AML-193 (cell line): ENCODE measurements at regions not wholly inside any gene's neighbourhood (a gene's known extent, or its start where the extent isn't known, plus 50 kb on each side); places are given as distances from the start of the nearest gene placed in this dataset.
"Not testable (repeated sequence)": the region's sequence is repeated elsewhere in the genome, so short reads cannot be mapped to it uniquely, and the experiment has no call there.

ENCODE experiments used
- DNase-seq, 2 experiments: peaks; one replicate each; lab custom pipeline; 2025; lab: John Stamatoyannopoulos, UW

DNA sequence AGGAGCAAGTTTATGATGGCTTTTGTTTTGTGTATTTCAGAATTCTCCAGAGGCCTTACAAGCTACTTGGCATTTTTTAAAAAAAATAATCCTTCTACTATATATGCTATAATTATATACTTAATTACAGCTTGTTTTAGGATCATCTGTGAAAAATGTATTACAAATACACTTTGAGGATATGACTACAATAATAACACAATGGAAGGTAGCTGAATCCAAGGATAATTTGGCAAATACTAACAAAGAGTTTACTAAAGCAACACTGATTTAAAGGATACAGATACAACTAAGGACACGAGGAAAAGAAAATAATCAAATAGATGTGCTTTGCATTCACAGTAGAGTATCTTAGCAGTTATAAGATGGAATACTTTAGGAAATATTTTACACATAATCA, 381.9 kb upstream of the CITED2 start:
- no peak for DNase-seq

DNA sequence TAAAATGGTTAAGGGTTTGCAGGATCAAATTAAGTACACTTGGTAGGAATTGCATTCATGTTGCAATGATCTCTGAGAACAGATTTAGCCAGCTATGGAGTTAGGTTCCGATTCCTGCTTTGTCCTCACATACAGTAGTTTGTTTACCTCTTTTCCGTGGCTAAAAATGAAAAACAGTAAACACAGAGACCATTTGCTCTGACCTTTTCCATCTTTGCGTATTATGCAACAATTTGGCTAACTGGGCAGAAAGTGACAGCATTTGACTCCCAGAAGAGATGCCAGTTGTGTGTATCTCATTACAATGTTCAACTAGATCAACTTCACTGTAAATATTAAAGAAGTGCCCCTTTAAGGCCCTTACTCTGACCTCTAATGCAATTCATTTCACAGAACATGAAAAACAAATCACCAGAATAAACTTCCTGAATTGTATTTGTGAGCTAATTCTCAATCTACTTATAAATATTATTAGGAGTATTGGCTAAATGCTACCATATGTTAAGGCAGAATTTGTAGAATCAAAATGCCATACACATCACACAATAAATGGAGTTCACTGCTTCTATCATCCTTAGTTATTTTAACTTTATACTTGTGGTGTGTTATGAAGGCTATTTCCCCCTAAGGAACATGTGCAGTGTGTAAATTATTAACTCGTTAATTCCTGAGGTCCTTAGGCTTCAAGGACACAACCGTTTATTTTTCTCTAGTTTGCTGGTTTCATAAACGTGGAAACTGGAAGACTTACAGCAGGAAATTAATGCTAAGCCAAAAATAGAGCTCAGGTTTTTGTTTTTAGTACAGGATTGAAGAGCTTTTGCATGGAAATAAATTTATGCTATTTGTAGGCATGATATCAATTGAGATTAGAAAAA, 380.7 kb upstream of the CITED2 start:
- DNase-seq = no peak

DNA sequence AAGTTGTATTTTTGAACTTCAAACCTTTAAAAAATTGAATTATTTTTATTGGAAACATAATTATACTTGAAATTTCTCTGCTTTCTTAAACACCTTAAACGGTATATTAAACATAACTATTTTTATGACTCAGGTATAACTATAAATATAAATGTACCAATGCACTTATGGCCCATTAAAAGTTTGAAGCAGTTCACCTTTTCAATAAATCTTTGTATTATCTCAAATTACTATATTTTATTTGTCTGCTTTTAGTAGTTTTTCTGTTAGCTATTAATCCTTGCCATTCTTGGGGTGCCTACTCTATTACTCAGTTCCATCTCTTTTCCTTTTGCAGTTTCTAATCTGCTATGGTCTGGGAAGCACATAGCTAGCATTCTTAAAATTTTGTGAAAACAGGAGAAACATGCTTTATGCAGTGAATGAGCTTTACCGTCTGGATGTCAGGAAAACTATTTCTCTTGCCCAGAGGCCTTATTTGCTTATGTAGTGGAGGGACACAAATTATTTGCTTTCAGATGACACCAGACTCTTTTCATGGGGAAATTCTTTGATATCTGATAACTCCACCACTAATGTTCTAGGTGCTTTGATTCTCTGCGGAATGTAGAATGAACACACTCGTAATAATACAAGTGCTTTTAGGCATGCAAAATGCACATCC, 378.9 kb upstream of the CITED2 start:
- DNase-seq = no peak

DNA sequence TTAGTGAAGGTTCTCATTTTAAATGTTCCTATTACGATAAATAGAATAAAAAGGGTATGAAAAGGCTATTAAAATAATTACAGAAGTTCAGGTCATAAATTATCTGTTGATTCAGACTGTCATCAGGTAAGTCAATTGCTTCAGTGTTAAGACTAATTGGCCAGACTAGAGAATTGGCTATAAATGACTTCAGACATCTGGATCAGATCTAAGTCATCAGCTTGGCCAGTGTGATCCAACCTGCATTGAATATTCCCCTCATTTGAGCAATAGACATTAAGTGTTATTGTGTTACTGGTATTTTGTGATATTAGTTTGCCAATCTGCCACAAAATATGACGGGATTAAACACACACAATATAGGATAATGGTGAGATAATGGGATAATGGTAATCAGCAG, 377.6 kb upstream of the CITED2 start:
- DNase-seq = no peak

DNA sequence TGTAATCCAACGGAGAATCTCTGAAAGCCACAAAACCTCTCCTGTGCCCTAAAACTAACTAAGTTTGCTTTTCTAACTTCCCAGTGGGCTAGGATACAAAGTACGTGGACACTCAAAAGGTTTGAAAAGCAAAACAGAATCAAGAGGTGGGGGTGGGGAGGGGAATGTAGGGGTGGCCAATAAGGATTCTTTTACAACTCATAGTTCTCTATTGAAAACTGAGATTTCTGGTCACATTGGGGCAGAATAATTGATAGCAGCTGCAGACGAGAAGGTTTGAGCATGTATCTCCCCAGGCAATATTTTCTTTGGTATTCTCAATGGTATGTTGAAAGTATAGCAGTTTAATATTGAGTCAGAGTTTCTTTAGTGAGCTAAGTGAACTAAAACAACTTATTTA, 376.7 kb upstream of the CITED2 start:
- no peak for DNase-seq

DNA sequence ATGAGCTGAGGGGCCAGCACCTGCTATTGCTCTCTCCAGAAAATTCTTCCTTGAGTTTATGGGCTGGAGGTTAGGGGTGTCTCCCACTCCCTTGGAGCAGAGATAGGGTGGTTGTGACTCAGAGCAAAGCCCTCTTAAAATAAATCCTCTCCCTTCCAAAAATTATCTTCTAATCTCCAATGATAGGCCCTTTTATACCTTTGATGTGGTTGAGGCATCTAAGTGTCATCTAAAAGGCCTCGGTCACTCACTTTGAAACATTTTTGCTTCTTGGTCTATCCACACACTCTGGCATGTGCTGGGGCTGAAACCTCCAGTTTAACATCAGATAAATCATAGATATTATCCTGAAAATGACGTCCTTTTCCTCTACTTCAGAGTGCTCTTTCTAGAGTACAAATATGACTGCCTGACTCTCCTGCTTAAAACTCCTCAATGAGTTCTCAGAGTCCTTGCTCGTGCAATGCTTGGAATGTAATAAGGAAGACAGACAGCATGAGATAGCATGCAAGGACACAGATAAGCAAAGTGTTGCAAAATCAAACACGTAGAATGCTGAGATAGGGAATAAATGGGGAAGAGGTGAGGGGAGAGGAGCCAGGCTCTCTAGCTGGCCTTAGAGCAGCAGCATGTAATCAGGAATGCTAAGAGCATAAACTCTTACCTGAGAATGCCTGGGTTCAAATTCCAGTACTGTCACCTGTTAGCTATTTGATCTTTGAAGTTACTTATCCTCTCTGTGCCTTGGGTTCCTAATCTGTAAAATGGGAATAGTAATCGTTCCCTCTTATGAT, 374.1 kb upstream of the CITED2 start:
- DNase-seq = no peak

DNA sequence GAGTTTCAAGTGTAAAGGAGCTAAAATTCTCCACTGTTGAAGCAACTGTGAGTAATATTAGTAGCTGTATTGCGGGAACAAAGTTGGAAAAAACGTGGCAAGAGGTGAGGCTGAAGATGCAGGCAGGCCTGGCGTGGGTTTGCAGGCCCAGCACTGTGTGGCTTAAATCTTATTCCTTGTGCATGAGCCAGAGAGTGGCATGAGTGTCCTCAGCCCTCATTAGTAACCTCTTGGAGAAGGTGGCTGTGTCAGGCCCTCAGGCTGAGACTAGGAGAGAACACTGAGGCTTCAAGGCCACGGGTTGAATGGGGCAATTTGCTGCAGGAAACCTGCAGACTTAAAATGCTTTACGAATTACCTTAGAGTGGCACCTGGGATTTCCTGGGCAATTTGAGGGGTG, 372.7 kb upstream of the CITED2 start:
- no peak for DNase-seq

DNA sequence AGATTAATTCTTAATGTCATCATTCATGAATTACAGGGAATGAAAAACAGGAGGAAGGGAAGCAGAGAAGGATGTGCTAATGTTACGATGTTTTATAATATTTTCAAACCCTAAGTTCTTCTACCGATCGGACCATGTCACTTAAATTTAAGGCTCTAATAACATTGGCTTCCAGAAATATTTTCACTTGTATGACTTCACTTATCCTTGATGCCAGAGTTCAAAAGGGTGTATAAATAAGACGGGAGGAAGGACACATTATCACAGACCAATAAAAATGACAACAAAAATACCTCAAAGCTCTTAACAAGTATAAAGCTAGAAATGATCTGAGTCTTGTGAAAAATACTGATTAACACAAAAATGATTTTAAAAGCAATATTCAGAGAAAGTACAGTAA, 370.4 kb upstream of the CITED2 start:
- DNase-seq = no peak

DNA sequence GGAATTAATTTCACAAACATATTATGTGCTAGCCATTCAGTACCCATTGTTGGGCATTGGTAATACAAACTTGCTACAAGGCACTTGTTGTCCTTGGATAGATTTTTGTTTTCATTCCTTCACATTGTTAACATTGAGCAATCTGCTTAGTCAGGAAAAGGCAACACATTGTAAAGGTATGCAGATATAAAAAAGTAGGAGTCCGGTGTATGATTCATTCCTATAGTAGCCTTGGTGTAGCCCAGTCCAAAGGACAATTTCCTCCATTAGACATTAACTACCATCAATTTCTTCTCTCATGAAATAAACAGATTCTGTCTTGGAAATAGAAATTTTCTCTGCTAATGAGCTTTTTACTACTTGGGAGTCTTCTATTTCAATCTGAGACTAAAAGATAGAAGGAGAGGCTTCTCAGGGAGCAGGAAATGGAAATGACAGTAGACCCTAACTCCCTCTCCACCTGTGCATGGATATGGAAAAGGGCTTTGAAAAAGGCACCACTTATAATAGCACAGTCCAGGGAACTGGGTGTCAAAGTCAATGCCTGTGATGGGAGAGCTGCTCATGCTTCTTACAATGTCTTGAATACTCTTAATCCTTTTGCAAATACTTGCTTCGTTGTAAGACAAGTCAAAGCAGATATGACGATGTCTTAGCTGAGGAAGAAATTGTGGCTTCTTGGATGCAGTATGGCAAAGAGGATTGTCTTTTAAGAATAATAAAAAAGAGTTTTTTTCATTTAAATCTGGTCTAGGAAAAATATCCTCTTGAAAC, 369.4 kb upstream of the CITED2 start:
- no peak for DNase-seq

DNA sequence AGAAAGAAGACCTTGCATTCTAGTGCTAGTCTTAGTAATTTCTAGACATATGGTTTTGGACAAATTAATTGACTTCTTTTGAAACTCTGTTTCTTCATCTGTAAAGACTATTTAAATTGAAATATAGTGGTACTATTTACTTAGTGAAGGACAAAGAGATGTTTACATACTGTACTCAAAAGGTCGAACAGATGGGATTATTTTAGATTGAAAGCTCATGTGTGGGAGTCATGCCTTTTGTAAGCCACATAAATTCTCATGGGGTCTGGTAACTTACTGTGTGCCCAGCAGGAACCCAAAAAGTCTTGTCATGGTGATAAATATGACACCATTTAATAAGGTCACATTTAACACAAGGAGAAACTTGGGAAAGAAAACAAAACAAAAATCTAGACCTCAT, 368.2 kb upstream of the CITED2 start:
- no peak for DNase-seq

DNA sequence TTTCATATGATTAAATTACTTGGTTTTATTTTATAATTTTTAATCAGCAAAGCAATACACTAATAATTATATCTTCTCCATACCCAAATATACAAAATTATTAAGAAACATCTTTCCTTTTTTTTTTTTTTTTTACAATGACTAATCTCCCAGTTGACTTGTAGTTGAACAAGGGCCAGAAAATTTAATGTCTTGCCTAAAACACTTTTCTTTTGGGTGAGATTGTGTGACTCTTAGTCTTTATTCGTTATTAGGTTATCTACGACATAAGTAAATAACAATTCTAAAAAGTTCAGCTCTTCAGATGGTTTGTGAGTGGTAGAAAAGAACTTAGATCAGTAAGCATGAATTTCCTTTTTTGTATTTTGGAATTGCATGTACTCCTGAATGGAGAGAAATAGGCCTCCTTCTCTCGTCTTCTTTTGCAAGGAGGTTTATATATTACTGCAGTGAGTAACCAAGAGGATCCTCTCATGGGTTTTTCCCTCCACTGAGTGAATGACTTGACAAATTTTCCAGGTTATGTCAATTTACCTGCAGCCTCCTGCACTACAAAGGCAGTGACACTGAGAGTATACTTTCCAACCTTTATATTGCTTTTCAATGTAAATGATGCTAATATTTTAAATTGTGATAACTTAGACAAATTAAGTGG, 364.5 kb upstream of the CITED2 start:
- DNase-seq = no peak

DNA sequence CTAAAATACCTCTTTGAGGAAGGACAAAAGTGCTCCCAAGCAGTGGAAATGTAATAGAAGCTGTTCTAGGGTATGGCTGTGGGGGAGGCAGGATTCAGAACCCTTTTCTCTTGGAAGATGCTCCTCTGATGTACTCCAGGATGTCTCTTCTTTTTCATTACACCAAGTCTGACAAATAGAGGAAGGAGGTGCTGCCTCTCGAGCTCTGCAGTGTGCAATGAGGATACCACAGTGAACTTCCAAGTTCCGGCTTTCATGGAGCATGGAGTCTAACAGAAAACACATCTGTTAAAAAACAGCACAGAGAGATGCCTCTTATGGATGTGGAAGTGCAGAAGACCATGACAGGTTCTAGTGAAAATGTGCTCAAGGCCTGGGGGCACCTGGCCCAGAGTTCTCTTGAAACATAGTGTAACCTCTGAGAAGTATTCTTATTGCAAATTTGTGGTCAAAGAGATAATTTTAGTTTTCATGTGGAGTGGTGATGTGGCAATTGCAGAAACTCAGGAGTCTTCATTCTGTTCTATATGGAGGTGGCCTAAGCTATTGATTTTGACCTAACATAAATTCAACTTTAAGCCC, 362.0 kb upstream of the CITED2 start:
- DNase-seq = no peak

DNA sequence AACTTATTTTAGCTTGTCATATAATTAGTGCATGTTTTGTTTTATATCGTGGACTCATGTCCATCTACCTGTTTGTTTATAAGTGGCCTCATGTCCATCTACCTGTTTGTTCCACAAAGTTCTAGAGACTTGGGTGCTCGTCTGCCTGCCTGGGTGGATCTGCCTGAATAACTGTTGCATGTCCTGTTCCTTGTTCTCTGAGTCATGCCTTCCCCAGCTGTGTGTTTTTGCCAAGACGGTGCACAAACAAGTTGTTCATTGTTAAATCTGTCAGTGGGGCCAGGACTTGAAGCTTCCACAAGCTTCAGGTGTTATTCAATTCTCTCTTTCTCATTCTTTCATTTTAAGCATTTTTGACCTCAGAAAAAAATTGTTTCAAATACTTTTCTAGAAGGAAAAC, 358.0 kb upstream of the CITED2 start:
- DNase-seq = no peak

DNA sequence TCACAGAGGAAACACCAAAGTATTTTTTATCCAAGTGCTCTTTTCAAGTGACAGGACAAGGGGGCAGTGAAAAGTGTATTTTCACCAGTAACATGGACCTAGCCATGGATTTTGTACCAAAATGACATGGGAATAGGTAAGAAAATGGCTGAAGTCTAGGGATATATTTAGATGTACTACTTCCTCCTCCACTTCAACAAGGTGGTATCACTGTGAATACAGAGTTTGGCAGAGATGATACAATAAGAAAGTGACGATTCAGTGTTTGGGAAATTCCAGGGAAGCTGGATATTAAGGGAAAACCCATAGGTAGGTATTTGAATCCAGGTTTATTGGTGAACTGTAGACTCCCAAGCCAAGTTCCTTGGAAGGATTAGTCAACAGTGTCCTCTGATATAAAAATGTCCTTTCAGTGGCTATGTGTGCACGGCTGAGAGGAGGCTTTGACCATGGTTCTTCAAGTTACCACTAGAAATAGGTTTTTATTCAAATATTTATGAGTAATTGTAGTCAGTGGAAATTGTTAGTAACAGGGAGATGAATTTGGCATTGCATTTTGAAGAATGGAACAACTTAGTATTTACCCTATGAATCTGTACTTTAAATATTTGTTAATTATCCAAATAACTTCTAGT, 356.0 kb upstream of the CITED2 start:
- DNase-seq = no peak

DNA sequence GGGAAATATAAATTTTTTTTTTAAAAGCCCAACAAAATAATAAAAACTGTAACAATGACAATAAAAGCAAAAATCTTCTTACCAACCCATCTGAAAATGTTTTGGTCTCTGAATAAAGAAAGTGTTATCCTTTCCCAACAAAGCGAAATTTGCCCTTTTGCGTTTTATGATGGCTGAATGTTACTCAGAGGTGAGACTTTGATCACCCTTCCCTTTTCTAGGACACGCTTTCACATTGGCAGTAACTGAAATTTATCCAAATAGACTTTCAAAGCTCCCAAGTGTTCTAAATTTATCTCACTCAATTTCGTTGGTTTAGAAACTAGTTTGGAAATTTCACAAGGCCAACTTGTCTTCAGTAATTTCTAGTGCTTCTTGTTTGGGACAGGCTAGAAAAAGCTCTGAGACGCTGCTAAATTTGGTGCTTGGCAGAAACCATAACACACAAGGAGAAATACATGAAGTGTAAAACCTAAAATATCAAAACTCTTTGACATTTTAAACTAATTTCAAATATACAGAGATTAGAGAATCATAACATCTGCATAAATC, 354.5 kb upstream of the CITED2 start:
- no peak for DNase-seq

DNA sequence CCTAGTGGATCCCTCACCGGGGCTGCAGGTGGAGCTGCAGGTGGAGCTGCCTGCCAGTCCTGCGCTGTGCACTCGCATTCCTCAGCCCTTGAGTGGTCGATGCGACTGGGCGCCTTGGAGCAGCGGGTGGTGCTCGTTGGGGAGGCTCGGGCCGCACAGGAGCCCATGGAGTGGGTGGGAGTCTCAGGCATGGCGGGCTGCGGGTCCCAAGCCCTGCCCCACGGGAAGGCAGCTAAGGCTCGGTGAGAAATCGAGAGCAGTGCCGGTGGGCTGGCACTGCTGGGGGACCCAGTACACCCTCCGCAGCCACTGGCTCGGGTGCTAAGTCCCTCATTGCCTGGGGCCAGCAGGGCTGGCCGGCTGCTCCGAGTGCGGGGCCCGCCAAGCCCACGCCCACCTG, 351.8 kb upstream of the CITED2 start:
- DNase-seq = not testable (repeated sequence)

DNA sequence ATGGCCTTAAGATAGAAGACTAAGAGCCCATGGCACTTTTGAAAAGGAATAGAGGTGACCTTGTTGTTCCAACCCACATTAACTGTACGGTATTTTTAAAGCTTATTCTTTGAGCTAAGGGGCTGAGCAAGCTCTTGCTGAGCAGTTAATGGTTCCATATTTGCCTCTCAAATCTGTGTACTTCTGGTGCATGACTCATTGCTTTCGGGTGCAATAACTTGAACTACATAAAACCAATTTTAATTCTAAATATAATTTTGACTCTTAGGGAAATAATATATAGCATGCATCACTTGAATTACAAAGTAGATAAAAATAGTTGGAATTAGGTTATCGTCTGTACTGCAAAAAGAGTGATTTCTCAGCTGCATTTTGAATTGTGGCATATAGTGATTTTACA, 348.1 kb upstream of the CITED2 start:
- DNase-seq = no peak

DNA sequence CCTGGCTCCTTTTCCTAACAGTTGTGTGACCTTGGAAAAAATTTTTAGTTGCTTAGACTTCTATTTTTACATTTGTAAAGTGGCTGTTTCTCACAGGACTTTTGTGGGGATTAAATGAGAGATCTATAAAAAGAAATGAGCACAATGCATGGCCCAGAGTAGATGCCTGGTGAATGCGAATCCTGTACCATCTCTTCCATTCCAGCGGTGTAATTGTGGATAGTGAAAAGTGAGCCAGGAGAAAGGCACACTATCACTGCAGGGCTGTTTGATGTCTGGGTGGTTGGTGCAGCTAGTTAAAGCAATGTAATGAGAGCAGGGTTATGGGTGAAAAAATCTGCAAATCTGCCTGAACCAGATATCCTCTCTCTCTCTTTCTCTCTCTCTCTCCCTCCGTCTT, 347.5 kb upstream of the CITED2 start:
- DNase-seq = no peak

DNA sequence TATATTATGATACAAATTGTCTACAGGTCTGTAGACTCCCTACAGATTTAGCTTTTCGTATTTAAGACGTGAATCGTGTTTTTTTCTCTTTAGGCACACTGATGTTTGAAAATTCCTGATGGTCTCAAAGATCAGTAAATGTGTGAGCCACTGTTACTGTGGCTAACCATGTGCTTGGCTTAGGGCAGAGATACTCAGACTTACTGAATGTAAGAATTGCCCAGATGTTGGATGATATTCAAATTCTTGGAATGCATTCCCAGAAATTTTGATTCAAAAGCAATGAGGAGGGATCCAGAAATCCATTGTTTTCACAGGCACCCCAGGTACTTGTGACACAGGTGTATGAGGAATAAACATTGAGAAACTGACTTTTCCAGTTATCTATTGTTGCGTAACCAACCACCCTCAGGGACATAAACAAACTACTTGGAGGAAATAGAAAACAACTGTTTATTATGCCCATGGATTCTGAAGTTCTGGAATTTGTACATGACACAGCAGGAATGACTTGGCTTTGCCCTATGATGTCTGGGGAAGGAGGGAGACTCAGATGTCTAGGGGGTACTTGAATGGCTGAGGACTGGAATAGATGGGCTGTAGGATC, 339.6 kb upstream of the CITED2 start:
- DNase-seq = no peak

DNA sequence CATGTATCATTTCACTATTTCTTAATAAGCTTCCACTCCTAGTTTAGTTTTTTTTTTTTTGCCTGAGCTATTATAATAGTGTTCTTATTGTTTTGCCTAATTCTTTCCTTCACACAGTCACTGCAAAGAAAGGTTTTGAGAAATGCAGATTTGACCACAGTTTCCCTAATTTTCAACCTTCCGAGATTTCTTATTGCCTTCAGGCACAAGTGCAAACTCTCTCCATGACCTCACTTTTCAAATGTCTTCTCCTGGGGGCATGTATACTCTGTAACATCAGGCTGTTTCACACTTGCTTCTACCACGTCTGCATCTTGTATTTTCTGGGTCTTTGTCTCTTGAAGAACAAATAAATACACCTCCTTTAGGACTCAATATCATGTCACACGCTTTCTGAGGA, 339.0 kb upstream of the CITED2 start:
- DNase-seq = no peak
